ENCODE measurements at regions not wholly inside any gene's neighbourhood (a gene's known extent, or its start where the extent isn't known, plus 50 kb on each side); places are given as distances from the start of the nearest gene placed in this dataset.

DNA sequence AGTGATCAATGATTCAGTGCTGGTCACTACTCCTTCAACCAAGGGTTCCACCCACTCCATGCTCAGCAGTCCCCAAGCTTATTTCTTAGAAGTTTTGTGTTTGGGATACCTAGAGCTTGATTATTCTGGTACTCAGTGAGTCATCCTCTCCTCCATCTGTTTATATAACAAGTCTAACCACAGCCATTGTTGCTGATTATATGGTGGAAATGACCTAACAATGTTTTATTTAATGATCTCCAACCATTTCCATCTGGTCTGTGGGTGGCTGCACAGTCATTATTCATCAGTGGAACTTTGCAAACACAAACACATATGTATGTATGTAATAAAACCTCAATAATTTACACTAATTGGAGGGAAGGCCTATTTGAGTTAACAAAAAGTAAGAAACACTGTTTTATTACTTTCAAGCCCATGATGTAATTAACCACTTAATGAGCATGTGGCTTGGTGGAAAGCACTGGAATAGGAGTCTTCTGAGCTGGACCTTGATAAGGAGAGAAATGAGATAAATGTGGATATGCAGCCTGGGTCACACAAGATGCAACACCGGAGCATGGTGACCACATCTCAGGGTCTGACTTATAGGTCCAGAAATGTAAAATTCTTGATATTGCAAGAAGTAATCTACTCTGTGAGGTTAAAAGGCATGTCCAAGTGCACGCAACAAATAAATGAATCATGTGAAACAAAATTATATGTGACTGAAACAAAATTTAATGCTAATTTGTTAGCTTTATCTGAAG is 99.0 kb upstream of the WLS start:
- no peak for DNase-seq

DNA sequence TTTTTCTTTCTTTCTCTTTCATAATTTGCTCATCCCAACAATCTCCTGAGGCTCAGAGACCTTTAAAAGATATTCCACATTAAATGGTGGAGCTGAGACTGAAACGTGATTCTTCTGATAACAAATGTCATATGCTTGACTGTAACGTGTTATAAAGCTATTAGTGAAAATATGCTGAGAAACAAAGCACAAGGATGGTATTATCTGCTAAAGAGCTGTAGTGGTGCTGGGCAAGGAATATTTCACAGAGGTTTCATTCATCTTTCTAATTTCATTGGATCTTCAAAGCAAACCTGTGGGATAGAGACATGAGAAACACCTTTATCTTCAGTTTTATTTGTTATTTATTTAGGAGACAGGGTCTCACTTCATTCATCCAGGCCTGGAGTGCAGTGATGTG is 98.1 kb upstream of the WLS start:
- no peak for DNase-seq

- no peak for DNase-seq
Measured at GRCh38 chr1:68329096-68329835, 96.9 kb upstream of the WLS start.

DNA sequence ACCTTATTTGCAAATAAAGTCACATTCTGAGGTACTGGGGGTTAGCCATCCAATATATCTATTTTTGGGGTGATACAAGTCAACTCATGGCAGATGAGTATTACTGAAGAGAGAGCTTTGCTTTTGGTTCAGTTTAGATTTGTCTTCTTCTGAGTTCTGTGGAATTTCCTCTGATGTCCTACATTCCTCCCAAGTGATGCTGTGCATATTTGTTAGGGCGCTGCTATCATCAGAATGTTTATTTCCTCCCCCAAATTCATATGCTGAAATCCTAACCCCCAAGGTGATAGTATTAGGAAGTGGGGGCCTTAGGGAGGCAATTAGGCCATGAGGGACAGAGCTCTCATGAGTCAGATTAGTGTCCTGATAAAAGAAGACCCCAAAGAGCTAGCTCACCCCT is 96.2 kb upstream of the WLS start:
- no peak for DNase-seq

DNA sequence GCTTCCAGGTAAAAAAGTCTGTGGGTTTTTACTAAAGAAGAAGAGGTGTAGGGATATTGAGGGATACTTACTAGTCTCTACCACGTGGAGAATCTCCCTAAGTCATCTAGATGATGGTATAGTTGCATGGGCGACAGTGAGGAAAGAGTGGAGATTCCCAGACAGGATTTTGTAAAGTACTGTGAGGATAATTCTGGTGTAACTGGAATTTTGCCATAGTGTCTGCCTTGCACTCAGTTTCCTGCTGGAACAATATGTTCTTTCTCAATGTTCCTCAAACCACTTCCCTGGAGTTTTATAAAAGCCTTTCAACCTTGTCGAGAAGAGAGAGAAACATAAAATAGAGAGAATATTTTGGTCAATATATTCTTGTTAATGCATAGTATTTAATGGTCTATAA is 95.1 kb upstream of the WLS start:
- no peak for DNase-seq

DNA sequence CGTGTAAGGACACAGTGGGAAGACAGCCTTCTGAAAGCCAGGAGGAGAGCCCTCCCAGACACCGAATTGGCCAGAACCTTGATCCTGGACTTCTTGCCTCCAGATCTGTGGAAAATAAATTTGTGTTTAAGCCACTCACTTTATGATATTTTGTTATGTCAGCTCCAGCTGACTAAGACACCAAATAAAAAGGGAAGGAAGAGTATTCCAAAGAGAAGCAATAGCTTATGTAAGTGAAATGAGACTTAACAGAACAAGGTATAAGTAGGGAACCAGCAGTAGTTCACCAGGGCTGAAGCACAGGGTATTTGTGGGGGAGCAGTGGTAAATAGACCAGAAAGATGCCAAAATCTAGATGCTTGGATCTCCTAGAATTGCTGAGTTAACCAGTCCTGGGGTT is 94.2 kb upstream of the WLS start:
- no peak for DNase-seq

DNA sequence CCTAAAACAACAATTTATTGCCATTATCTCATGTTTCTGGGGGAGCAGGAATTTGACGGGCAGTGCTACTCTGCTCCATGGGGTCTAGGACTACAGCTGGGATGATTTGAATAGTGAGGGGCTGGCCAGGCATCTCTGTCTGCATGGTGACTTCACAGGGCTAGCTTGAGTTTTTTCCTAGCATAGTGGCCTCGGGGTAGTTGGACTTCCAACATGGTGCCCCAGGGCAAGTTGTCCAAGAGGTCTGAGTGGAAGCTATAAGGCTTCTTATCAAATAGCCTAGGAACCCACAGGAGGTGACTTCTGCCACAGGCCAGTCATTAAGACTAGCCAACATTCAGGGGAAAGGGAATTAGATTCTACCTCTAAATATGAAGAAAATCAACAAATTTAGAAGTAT is 92.0 kb upstream of the WLS start:
- no peak for DNase-seq

GRCh38 chr1:68322837-68323687 is 90.7 kb upstream of the WLS start:
- DNase-seq = no peak

DNA sequence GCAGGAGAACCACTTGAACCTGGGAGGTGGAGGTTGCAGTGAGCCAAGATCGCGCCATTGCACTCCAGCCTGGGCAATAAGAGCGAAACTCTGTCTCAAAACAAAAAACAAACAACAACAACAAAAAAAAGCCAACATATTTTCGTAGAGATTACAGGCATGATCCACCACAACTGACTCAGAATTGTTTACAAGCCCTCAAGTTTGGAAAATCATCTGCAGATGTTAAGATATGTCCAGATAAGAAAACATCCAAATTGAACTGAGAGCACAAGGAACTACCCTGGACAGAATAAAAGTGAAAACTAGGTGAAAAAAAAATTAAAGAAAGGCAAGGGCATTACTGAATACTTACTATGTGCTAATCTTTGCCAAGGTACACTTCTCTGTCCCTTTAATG is 89.8 kb upstream of the WLS start:
- no peak for DNase-seq

DNA sequence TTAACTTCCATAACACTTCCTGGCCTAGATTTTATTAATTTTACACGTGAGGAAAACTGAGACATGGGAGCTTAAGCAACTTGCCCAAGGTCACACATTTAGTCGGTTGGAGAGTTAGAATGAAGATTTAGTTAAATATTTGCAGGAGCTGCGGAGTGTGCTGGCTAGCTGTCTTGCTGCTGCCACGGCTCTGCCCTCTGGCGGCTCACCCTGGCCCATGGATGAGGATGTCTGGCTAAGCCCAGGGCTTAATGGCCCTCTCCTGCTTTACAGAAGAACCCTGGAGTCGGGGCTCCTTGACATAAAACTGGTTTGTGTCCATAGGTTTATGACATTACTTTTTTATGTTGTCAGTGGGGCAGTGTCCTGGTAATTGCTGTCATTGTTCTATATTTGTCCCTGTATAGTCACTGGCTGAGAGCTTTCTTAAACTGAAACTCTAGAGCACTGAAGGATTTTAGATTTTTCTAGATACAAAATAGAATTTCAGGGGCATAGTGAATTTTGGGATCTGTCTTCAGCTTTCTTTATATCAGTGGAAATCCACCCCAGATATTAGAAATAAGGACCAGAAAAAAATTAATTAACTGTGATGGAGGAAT is 88.9 kb upstream of the WLS start:
- DNase-seq = peak; percentile 39

DNA sequence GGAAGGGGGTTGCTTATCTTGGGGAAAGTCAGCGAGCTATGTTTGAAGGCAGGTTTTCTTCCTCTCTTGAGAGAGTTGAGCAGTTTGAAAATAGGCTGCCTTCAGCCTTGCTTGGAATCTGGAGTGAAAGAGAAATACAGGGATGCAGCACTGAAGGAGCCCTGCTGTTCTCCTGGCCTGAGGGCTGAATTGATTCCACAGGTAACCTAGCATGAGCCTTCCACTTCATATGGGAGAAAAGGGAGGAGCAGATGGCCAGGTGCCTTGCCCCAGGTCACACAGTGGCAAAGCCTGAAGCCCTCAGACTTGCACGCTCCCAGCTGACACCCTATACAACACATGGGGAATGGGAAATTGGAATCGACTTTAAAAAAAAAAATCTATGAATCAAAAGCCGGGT is 88.0 kb upstream of the WLS start:
- DNase-seq = no peak

GRCh38 chr1:68319907-68320306 is 87.6 kb upstream of the WLS start:
- DNase-seq = no peak

DNA sequence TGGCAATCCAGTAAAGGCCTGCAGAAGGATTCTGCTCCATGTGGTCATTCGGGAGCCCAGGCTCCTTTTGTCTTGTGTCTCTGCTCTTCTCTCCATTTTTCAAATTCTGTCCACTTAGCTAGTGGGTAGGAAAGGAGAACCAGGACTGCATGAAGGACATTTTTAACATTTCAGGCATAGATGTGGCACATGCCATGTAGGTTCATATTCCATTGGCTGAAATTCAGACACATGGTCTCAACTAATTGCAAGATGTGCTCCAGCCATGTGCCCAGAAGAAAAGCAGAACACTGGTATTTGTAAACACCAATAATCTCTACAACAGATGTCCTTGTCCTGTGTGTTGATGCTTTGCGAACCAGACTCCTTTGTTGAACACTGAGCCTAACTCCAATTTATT is 85.2 kb upstream of the WLS start:
- DNase-seq = no peak

- no peak for DNase-seq
Measured at GRCh38 chr1:68314151-68314780, 81.9 kb upstream of the WLS start.

DNA sequence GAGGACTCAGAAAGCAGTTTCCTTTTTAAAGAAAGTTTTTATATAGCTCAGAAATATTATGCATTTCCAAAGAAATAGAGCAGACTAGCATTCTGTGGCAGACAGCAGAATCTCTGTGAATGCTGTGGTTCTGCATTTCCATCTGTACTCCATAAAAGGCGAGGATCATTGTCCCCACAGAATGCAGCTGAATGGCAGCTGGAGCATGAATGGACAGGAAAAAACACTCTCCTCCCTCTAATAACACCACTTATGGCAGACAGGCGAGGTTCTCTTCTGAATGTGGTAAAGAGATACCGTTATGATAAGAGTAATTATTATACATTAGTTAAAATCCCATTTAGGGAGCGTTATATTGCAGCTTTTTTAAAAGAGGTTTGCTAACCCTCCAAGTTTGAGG is 81.4 kb upstream of the WLS start:
- DNase-seq = peak; percentile 18

DNA sequence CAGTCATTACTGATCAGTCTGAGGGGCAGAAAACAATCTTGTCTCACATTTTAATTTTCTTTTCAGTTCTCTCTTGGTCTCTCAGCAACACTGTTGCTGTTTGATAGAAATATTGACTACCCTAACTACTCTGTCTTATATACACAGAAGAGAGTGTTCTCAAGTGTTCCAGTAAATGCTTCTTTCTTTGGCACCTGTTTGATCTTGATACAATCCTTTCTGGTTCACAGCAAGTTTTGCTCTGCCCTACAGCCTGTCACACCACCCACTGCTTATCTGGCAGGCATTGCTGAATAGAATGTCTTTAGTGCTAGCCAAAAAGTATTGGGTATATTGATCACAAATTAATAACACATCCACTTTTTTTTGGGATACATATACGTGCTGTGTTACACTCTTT is 75.7 kb upstream of the WLS start:
- no peak for DNase-seq

- DNase-seq = no peak
Measured at GRCh38 chr1:68307378-68307787, 75.1 kb upstream of the WLS start.

DNA sequence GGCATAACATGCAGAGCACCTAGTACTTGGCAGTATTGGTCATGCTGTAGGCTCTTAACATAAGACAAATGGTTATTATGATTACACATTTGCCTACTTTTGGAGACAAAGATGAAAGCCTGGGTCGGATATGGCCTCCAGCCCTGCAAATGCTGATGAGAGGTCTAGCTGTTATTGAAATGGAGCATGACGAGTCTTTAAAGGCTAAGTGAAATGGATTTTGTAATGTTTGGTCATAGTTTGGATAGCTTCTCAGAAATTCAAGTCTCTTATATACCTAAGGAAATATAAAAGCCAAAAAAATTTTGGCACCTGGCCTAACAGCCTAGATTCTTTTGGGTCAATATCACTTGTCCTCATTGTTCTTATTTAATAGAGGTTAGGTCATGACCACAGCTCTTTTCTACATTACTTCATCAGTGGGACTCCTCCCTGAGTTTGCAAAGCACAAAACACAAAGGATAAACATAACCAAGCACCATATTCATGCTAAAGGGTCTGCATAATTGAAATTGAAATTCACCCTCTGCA is 69.2 kb upstream of the WLS start:
- no peak for DNase-seq

GRCh38 chr1:68294367-68295066 is 62.2 kb upstream of the WLS start:
- DNase-seq = no peak

DNA sequence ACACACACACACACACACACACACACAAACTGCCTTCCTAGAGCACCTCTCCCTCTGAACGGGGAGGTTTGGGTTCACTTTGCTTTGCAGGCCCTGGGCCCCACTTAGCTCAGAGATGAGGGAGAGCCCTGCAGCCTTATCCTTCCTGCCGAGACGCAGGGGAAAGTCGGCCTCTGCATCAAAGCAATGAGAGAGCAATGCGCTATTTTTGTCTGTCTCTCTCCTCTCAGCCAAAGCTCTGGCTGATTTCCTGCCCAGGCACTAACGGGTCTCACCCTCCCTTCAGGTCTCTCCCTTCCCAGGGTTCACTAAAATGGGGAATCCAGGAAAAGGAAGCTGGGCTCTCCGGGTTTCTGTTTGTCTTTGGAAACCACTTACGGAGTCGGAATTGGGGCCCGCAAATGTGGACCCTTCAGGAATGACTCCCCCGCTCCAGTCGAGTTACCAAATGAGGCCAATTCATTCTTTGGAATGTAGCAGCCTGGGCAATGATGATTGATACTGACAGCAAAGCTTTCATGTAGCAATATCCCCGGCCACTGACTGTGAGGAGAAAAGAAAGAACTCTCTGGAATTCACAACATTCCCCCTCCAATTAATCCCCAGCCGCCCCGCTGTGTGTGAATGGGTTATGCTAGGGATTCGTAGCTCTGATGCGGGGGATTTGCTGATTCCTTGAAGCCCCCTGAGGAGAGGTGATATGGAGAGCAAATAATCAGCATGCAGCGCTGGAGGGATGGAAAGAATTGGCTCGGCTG is 61.5 kb upstream of the WLS start:
- DNase-seq = peak; percentile 63
